HepG2 (cell line): ENCODE measurements at regions not wholly inside any gene's neighbourhood (a gene's known extent, or its start where the extent isn't known, plus 50 kb on each side); places are given as distances from the start of the nearest gene placed in this dataset.

ENCODE experiments used
- ATAC-seq: fragments of 200-7000 bp; cut with Tn5 transposase; 3 replicates; pipeline ENCODE4 v1.9.1; 2020; ENCODE audit warnings: mild to moderate bottlenecking, moderate library complexity
- BruUV-seq: library from RNA; stranded (reverse); fragments of 400-500 nt; replicated peaks from 2 replicates; lab custom pipeline; 2021; lab: Mats Ljungman, UMichigan
- CTCF ChIA-PET: fragments of 300-600 bp; formaldehyde crosslinking; extraction: SDS; loops from one replicate; lab custom pipeline; 2021; ENCODE audit warnings: low total read pairs, inconsistent platforms, low intra/inter-chr PET ratio; lab: Yijun Ruan, JAX
- POLR2A ChIA-PET: fragments of 350-600 bp; sonication (Branson Sonifier 250); formaldehyde crosslinking; loops from one replicate; lab custom pipeline; 2020; ENCODE audit warnings: antibody characterized with exemption, inconsistent platforms; lab: Yijun Ruan, JAX
- DNase-seq: peaks from one replicate; pipeline ENCODE4 v3.0.0-alpha.2; 2015; ENCODE audit warnings: low spot score
- FAIRE-seq: peaks from 3 replicates; lab custom pipeline; 2011; peaks lifted over from hg19 to GRCh38; lab: Jason Lieb, UNC
- H2AFZ ChIP-seq: one replicate; pipeline ENCODE4 v1.6.1; 2011; ENCODE audit warnings: low read length, inconsistent platforms
- H3K27ac ChIP-seq: fragments of 300-600 bp; 3 replicates; pipeline ENCODE4 v1.8.0; 2011; ENCODE audit warnings: mixed run types, mild to moderate bottlenecking, mixed read lengths, low read length, inconsistent platforms; ENCODE audit not compliant: insufficient read depth; ENCODE audit errors: extremely low read length
- H3K27me3 ChIP-seq, 2 experiments: fragments of 200-600 bp in 1 of 2; 2 replicates in 1 of 2; 3 replicates in 1 of 2; pipeline versions ENCODE4 v1.6.0 to v1.8.0; 2011; ENCODE audit warnings: low read length in 2 of 2, mild to moderate bottlenecking in 2 of 2, moderate library complexity in 2 of 2, inconsistent platforms in 1 of 2; ENCODE audit not compliant: insufficient read depth in 2 of 2, control insufficient read depth in 1 of 2
- H3K36me3 ChIP-seq, 2 experiments: fragments of 200-600 bp in 1 of 2; replicated peaks in 1 of 2; 2 replicates in 1 of 2; 3 replicates in 1 of 2; pipeline versions ENCODE4 v1.5.1 to v1.8.0; 2011; ENCODE audit warnings: low read length in 2 of 2, inconsistent platforms in 1 of 2; ENCODE audit not compliant: insufficient read depth in 2 of 2, control insufficient read depth in 1 of 2
- H3K4me1 ChIP-seq: 2 replicates; pipeline ENCODE4 v1.5.1; 2012; ENCODE audit warnings: low read length, inconsistent platforms; ENCODE audit not compliant: insufficient read depth
- H3K4me2 ChIP-seq: 2 replicates; pipeline ENCODE4 v1.6.0; 2011; ENCODE audit warnings: low read depth, low read length, inconsistent platforms
- H3K4me3 ChIP-seq, 3 experiments: fragments of 200-600 bp in 1 of 3; sonication (generic), shearing (Covaris generic) in 1 of 3; replicated peaks in 1 of 3; 2 replicates each; pipeline ENCODE4 v1.5.1; 2011 to 2016; ENCODE audit warnings: low read length in 3 of 3, inconsistent platforms in 2 of 3, low read depth in 2 of 3, mild to moderate bottlenecking in 2 of 3, control low read depth in 1 of 3, mixed read lengths in 1 of 3; ENCODE audit not compliant: insufficient read depth in 1 of 3
- H3K79me2 ChIP-seq: one replicate; pipeline ENCODE4 v1.6.1; 2011; ENCODE audit warnings: low read length, inconsistent platforms; ENCODE audit not compliant: insufficient read depth
- H3K9ac ChIP-seq: 2 replicates; pipeline ENCODE4 v1.6.0; 2011; ENCODE audit warnings: mild to moderate bottlenecking, low read depth, low read length, inconsistent platforms; ENCODE audit not compliant: insufficient read depth
- H3K9me3 ChIP-seq: 2 replicates; pipeline ENCODE4 v1.5.1; 2012; ENCODE audit warnings: mild to moderate bottlenecking, low read length
- H4K20me1 ChIP-seq: 2 replicates; pipeline ENCODE4 v1.6.0; 2011; ENCODE audit warnings: inconsistent platforms, mild to moderate bottlenecking, low read length, moderate library complexity; ENCODE audit not compliant: insufficient read depth
- CC2D1A ChIP-seq: sonication (generic); formaldehyde crosslinking; IDR thresholded peaks from 2 replicates; pipeline ENCODE4 v1.8.1; 2023; ENCODE audit warnings: mild to moderate bottlenecking, missing genetic modification reagents
- PAWR ChIP-seq: sonication (generic); formaldehyde crosslinking; IDR thresholded peaks from 2 replicates; pipeline ENCODE4 v1.4.0; 2020; ENCODE audit warnings: missing genetic modification reagents, mild to moderate bottlenecking, borderline replicate concordance
- PPARG ChIP-seq: conservative IDR thresholded peaks from 2 replicates; pipeline ENCODE4 v1.6.1; 2016; ENCODE audit warnings: missing biosample characterization, missing genetic modification reagents
- PRMT3 ChIP-seq: sonication (generic); formaldehyde crosslinking; IDR thresholded peaks from 2 replicates; pipeline ENCODE4 v1.8.1; 2022; ENCODE audit warnings: low read depth, mild to moderate bottlenecking, moderate library complexity, missing genetic modification reagents, borderline replicate concordance
- ZNF12 ChIP-seq: sonication (generic); formaldehyde crosslinking; IDR thresholded peaks from 2 replicates; pipeline ENCODE4 v1.5.0; 2020; ENCODE audit warnings: missing genetic modification reagents
- ZNF619 ChIP-seq: sonication (generic); formaldehyde crosslinking; IDR thresholded peaks from 2 replicates; pipeline ENCODE4 v1.4.0; 2020; ENCODE audit warnings: mild to moderate bottlenecking, missing genetic modification reagents
- WGBS: methylation state at CpG from one replicate; pipeline ENCODE4 v1.1.6; 2017; ENCODE audit warnings: low lambda C conversion rate; 5-methylcytosine and 5-hydroxymethylcytosine counted together
- in situ Hi-C: cut with HindIII; loops from 2 replicates; pipeline ENCODE4 v1.10.0; 2017; ENCODE audit warnings: low pct_unique_long_range_greater_than_20kb; ENCODE audit not compliant: extremely low pct_ligation_motif_present
- intact Hi-C: fragments of 100-400 bp; cut with micrococcal nuclease; formaldehyde crosslinking; loops from one replicate; pipeline ENCODE4 v1.10.0; 2022; ENCODE audit not compliant: unreplicated experiment

GRCh38 chr12:77228376-77228775 lies 163.0 kb upstream of the E2F7 start:
- BruUV-seq, result no TSS peak
- CTCF ChIA-PET, result no interaction called here
- Histone ChIP-seq H3K4me1 (peaks cover 8% of the 10 kb centered on the region; the same call in 1 of the 2 replicates), H3K27me3 (no peaks in the 10 kb centered on the region), H2AFZ (no peak overlapping the region), H3K4me2 (no peak overlapping the region), H3K4me3 (no peak overlapping the region), H3K9me3 (no peaks in the 10 kb centered on the region), H3K36me3 (no peaks in the 10 kb centered on the region), H4K20me1 (no peaks in the 10 kb centered on the region), H3K79me2 (no peaks in the 10 kb centered on the region), H3K9ac (no peak overlapping the region), H3K27ac (no peak overlapping the region)
- no peak for ATAC-seq
- POLR2A ChIA-PET, result no interaction called here
- TF ChIP-seq CC2D1A (CRISPR knock-in tag) (no peak), PPARG (CRISPR knock-in tag) (no peak)
- intact Hi-C loops (no loop called here), in situ Hi-C loops (no loop called here)
- DNase-seq, result no peak
- FAIRE-seq, result no peak
- WGBS, result 89% methylated on average over 1 of the region's 1 CpG

GRCh38 chr12:77226368-77226767 lies 161.0 kb upstream of the E2F7 start:
- Histone ChIP-seq H3K4me3 (no peak overlapping the region), H3K4me1 (peaks cover 8% of the 10 kb centered on the region; the same call in 1 of the 2 replicates), H2AFZ (no peak overlapping the region), H4K20me1 (no peaks in the 10 kb centered on the region), H3K79me2 (no peaks in the 10 kb centered on the region), H3K9ac (no peak overlapping the region), H3K9me3 (no peaks in the 10 kb centered on the region), H3K27me3 (no peaks in the 10 kb centered on the region), H3K27ac (no peak overlapping the region), H3K4me2 (no peak overlapping the region), H3K36me3 (no peaks in the 10 kb centered on the region)
- FAIRE-seq, result no peak
- in situ Hi-C loops (no loop called here), intact Hi-C loops (no loop called here)
- ChIA-PET CTCF (no interaction called here), POLR2A (no interaction called here)
- no peak for DNase-seq
- TF ChIP-seq PRMT3 (no peak), ZNF619 (CRISPR knock-in tag) (no peak), PAWR (CRISPR knock-in tag) (no peak), ZNF12 (CRISPR knock-in tag) (no peak)
- WGBS, result 40% methylated on average over 1 of the region's 1 CpG
- no peak for ATAC-seq
- BruUV-seq, result no TSS peak
